ENCODE measurements at regions not wholly inside any gene's neighbourhood (a gene's known extent, or its start where the extent isn't known, plus 50 kb on each side); places are given as distances from the start of the nearest gene placed in this dataset.

DNA sequence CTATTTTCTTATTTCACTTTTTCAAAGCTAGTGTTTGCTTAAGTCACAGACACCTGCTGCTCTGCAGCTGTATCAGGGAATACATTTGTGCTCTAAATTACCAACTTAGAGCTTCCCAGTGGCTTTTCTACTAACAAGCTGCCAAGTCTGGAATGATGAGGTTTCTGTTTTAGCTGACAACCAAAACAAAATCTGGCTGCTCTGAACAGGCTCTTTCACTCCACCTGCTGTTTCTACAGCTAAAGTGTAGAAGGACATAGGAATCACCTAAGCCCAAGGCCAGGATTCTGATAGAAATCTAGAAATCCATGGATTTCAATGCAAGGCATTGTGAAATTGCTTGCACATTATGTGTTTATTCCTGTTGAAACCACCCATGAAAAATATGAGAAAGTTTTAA is 201.2 kb downstream of the SUCLG1 start:
- Histone ChIP-seq H3K27me3 (replicated peaks; ENCODE audit: insufficient read depth, low read depth, low read length, poor library complexity) (no peaks in the 10 kb centered on the region), H3K36me3 (ENCODE audit: insufficient read depth, low read length, poor library complexity, severe bottlenecking) (no peaks in the 10 kb centered on the region), H3K4me1 (ENCODE audit: insufficient read depth, low read length, poor library complexity, severe bottlenecking) (no peaks in the 10 kb centered on the region), H3K4me3 (ENCODE audit: low read depth, low read length, poor library complexity, severe bottlenecking) (no peak overlapping the region), H3K9me3 (ENCODE audit: low read depth, low read length, poor library complexity, severe bottlenecking) (peaks cover 4% of the 10 kb centered on the region), H3K27ac (ENCODE audit: low read depth, low read length, poor library complexity, severe bottlenecking) (no peak overlapping the region)
- TF ChIP-seq CTCF (conservative IDR thresholded peaks at IDR 0.05; ENCODE audit: low read depth, low read length) (no peak), EZH2 (IDR thresholded peaks at IDR 0.05; ENCODE audit: borderline replicate concordance, low read depth, low read length, poor library complexity, severe bottlenecking) (no peak)
- DNase-seq (ENCODE audit: low spot score), result no peak
- no TSS peak for BruUV-seq (replicated peaks)
- intact Hi-C loops (cut with micrococcal nuclease; ENCODE audit: unreplicated experiment), result no loop called here
- ChIA-PET CTCF (no interaction called here), POLR2A (ENCODE audit: low non-redundant PET) (no interaction called here)

- CTCF ChIA-PET, result no interaction called here
- no TSS peak for BruUV-seq (replicated peaks)
Observed at GRCh38 chr2:84251651-84252302, 207.3 kb downstream of the SUCLG1 start.

GRCh38 chr2:84249140-84249539 is 209.9 kb downstream of the SUCLG1 start:
- Histone ChIP-seq H3K4me1 (ENCODE audit: insufficient read depth, low read length, poor library complexity, severe bottlenecking) (no peaks in the 10 kb centered on the region), H3K36me3 (ENCODE audit: insufficient read depth, low read length, poor library complexity, severe bottlenecking) (no peaks in the 10 kb centered on the region), H3K27me3 (replicated peaks; ENCODE audit: insufficient read depth, low read depth, low read length, poor library complexity) (peaks cover 13% of the 10 kb centered on the region), H3K27ac (ENCODE audit: low read depth, low read length, poor library complexity, severe bottlenecking) (no peak overlapping the region), H3K4me3 (ENCODE audit: low read depth, low read length, poor library complexity, severe bottlenecking) (no peak overlapping the region), H3K9me3 (ENCODE audit: low read depth, low read length, poor library complexity, severe bottlenecking) (no peaks in the 10 kb centered on the region)
- ChIA-PET POLR2A (ENCODE audit: low non-redundant PET) (no interaction called here), CTCF (no interaction called here)
- TF ChIP-seq EZH2 (IDR thresholded peaks at IDR 0.05; ENCODE audit: borderline replicate concordance, low read depth, low read length, poor library complexity, severe bottlenecking) (no peak), CTCF (conservative IDR thresholded peaks at IDR 0.05; ENCODE audit: low read depth, low read length) (no peak)
- intact Hi-C loops (cut with micrococcal nuclease; ENCODE audit: unreplicated experiment), result no loop called here
- no TSS peak for BruUV-seq (replicated peaks)
- DNase-seq (ENCODE audit: low spot score), result no peak

More at GRCh38 chr2:84251651-84252302, 207.3 kb downstream of the SUCLG1 start:
- Histone ChIP-seq H3K4me1 (ENCODE audit: insufficient read depth, low read length, poor library complexity, severe bottlenecking) (no peaks in the 10 kb centered on the region), H3K9me3 (ENCODE audit: low read depth, low read length, poor library complexity, severe bottlenecking) (no peaks in the 10 kb centered on the region), H3K27ac (ENCODE audit: low read depth, low read length, poor library complexity, severe bottlenecking) (no peak overlapping the region), H3K4me3 (ENCODE audit: low read depth, low read length, poor library complexity, severe bottlenecking) (no peak overlapping the region), H3K36me3 (ENCODE audit: insufficient read depth, low read length, poor library complexity, severe bottlenecking) (no peaks in the 10 kb centered on the region), H3K27me3 (replicated peaks; ENCODE audit: insufficient read depth, low read depth, low read length, poor library complexity) (no peaks in the 10 kb centered on the region)
- no peak for DNase-seq (ENCODE audit: low spot score)
- POLR2A ChIA-PET (ENCODE audit: low non-redundant PET), result no interaction called here
- TF ChIP-seq CTCF (conservative IDR thresholded peaks at IDR 0.05; ENCODE audit: low read depth, low read length), result no peak
- no peak for TF ChIP-seq EZH2 (IDR thresholded peaks at IDR 0.05; ENCODE audit: borderline replicate concordance, low read depth, low read length, poor library complexity, severe bottlenecking)
- intact Hi-C loops (cut with micrococcal nuclease; ENCODE audit: unreplicated experiment), result no loop called here

Data from A673 (cell line).